ENCODE measurements at regions not wholly inside any gene's neighbourhood (a gene's known extent, or its start where the extent isn't known, plus 50 kb on each side); places are given as distances from the start of the nearest gene placed in this dataset.

DNA sequence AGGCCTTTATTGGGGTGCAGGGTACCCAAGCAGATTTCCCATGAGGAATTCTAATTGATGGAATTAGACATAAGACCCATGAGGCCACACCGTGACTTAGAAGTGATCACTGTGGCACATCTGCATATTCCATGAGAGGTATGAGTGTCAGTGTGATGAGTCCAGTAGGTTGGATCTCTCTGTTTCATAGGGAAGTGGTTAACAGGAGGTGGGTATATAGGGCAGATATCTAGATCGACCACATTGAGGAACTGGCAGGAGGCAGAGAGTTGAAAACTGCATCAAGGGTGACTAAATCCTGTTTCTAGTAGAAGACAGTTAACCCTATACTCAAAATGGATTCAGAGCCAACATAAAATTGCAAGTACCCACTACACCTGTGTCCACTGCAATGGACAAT lies 68.6 kb upstream of the MIR17HG start:
- TF ChIP-seq EZH2phosphoT487 (IDR thresholded peaks at IDR 0.05; ENCODE audit: borderline replicate concordance, low read length) (no peak), CTCF (conservative IDR thresholded peaks at IDR 0.05; ENCODE audit: low read depth, low read length) (no peak), EZH2 (IDR thresholded peaks at IDR 0.05; ENCODE audit: low read length, unreplicated experiment) (no peak)
